ENCODE measurements at regions not wholly inside any gene's neighbourhood (a gene's known extent, or its start where the extent isn't known, plus 50 kb on each side); places are given as distances from the start of the nearest gene placed in this dataset.

DNA sequence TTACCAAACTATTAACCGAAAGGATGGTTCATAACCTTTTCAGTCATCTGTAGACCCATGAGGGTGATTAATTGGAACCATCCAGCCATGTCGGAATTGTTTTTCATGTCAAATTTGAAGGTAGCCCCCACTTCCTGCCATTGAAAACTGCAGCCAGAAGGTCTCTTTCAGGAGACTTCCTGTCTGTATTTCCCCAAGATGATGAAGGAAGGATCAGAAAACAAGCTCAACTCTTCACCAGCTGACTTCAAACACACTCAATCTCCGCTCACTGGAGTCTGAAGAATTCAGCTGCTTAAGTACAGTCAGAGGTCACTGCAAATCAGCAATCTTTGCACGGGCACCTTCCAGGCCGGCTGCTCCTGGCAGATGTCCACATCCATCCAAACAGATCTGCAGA is 291.7 kb upstream of the NPVF start:
- TF ChIP-seq, protein P1, sequence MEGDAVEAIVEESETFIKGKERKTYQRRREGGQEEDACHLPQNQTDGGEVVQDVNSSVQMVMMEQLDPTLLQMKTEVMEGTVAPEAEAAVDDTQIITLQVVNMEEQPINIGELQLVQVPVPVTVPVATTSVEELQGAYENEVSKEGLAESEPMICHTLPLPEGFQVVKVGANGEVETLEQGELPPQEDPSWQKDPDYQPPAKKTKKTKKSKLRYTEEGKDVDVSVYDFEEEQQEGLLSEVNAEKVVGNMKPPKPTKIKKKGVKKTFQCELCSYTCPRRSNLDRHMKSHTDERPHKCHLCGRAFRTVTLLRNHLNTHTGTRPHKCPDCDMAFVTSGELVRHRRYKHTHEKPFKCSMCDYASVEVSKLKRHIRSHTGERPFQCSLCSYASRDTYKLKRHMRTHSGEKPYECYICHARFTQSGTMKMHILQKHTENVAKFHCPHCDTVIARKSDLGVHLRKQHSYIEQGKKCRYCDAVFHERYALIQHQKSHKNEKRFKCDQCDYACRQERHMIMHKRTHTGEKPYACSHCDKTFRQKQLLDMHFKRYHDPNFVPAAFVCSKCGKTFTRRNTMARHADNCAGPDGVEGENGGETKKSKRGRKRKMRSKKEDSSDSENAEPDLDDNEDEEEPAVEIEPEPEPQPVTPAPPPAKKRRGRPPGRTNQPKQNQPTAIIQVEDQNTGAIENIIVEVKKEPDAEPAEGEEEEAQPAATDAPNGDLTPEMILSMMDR (IDR thresholded peaks at IDR 0.05) = no peak
- TF ChIP-seq EP300 (IDR thresholded peaks at IDR 0.05) = no peak
- no peak for TF ChIP-seq POLR2AphosphoS5 (IDR thresholded peaks at IDR 0.05)

Data from sigmoid colon (tissue), 4 donors.